Stimulated activated CD4-positive, alpha-beta T cell treated with anti-CD3 and anti-CD28 coated beads, Interleukin-4, amount 100 ng/mL, for 1 hour (primary cell): ENCODE measurements at regions not wholly inside any gene's neighbourhood (a gene's known extent, or its start where the extent isn't known, plus 50 kb on each side); places are given as distances from the start of the nearest gene placed in this dataset.
"Not testable (repeated sequence)": the region's sequence is repeated elsewhere in the genome, so short reads cannot be mapped to it uniquely, and the experiment has no call there.

Experiments
- DNase-seq: peaks from one replicate; pipeline ENCODE4 v3.0.0-alpha.2; 2020

DNA sequence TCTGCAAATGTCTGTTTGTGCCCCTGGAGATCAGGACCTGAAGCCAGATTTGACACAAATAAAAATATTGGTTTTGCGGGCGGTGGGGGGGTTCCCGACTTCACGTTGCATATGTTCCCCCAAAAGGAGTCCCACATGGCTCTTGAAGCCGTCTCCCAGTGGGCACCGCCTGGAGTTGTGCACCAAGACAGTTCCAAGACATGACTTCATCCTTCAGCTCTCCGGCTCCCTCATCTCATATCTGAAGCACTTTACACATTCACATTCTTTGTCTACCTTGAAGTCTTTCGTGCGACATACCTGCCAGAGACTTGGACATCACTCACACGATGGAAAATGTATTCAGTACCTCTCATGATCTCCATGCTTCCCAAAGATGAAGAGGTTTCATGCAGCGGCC is 362.8 kb upstream of the FOXK1 start:
- DNase-seq = no peak

DNA sequence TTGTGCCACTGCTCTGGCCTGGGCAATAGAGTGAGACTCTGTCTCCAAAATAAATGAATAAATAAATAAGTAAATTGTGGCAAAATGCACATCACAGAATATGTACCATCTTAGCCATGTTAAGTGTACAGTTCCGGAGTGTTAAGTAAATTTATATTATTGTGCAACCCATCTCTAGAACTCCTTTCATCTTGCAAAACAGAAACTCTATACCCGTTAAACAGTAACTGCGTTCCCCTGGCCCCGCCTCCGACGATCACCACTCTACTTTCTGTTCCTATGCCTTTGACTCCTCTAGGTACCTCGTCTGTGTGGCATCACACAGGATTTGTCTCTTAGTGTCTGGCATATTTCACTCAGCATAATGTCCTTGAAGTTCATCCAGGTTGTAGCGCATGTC is 356.4 kb upstream of the FOXK1 start:
- no peak for DNase-seq

DNA sequence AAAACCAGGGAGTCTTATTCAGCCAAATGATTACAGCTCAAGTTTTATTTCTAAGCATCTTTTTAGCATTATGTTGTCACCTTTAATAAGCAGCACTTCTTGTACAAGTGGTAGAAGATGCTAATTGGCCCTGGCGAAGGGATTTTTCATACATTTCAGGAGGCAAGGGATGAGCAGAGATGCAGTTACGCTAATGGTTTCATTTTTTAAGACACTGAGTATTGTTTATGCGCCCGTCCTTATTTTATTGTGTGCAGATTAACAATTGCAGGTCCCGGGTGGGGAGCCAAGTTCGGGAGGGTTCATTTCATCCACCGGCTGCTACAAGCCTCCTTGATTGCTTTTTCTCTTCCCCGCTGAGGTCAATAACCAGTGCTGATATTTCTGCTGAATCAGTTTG is 350.4 kb upstream of the FOXK1 start:
- no peak for DNase-seq

DNA sequence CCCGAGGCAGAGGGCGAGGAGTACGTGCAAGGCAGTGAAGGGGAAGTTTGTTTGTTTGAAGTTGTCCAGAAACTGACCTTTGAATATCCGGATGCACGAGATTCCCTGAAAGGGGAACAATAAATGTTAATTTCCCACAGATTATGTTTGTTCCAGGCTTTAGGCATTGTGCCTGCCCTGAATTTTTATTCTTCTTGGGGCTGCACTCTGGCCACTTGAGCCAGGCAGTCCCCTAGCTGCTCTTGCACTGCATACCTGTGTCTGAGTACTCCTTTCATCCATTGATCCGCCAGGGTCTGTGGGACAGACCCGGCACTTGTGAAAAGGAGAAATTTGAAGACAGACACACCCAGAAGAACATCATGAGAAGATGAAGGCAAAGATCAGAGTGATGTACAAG is 343.5 kb upstream of the FOXK1 start:
- no peak for DNase-seq

DNA sequence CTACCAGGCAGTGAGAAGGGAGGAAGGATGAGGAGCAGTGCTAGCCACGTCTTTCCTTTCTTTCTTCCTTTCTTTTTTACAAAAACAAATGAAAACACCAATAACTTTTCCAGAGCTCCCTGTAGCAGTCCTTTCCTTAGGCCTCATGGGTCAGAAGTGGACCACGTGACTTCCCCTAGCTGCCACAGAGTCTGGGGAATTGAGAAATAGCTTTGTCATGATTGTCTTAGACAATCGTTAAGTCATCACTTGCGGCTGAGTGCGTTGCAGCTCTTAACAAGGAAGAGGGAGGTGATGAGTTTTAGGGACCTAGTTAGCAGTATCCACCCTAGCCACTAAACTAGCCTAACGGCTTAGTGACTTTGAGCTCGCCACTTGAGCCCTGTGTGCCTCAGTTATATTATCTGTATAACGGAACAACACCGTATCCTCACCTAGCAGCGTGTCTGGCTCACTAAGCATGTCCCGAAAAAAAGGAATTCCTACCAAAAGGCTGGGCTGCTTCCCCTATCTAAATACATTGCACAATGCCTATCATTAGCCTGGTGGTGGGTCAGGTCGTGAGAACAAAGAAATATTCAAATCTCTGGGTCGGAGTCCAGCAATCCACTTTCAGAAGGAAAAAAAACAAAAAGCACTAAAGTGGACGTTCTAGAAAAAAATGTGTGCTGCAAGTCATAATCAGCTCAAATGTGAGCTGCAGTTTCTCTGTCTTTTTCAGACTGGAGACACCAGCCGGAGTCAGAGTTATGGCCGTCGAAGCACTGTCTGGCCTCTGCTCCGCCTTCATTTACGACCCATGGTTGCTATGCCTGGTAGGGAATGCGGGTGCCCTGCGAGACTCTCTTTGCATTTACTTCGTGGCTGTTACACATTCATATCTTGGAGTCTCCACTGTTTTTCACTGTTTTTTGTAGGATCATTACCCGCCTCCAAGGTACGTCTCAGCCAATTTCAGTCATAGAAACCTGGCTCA is 338.5 kb upstream of the FOXK1 start:
- DNase-seq = no peak

DNA sequence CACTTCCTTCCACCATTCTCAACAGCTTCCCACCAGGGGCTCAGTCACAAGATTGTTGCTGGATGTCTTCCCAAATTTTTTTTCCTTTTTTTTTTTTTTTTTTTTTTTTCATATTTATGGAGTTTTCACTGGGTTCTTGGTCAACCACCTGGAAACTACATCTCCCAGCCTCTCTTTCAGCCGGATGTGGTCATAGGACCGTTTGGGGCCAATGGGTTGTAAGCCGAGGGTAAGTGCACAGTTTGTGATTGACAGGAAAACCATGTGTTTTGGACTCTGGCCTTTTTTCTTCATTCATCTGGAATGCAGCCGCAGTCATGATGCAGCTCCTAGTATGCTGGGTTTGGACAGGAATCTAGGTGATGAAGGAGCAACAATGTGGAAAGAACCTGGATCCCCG is 337.1 kb upstream of the FOXK1 start:
- no peak for DNase-seq

DNA sequence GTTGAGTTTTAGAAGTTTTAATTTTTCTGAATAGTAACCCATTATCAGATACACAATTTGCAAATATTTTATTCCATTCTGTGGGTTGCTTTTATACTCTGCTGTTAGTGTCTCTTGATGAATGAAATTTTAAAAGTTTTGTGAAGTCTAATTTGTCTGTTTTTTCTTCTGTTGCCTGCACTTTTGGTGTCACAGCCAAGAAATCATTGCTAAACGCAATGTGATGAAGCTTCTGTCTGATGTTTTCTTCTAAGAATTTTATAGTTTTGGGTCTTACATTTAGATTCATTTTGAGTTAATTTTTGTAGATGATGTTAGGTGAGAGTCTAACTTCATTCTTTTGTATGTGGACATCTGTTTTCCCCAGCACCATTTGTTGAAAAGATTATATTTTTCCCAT is 330.0 kb upstream of the FOXK1 start:
- no peak for DNase-seq

DNA sequence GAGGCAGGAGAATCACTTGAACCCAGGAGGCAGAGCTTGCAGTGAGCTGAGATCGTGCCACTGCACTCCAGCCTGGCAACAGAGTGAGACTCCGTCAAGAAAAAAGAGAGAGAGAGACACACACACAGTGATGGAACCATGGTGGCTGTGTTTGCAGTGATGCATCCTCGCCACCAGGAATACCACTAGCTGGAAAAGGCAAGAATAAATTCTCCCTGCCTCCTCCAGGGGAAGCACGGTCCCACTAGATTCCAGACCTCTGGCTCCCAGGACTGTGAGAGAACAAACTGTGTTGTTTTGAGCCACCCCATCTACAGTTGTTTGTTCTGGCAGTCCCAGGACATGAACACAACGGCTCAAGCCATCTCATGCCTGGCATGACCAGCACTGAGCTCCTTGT is 320.3 kb upstream of the FOXK1 start:
- no peak for DNase-seq

DNA sequence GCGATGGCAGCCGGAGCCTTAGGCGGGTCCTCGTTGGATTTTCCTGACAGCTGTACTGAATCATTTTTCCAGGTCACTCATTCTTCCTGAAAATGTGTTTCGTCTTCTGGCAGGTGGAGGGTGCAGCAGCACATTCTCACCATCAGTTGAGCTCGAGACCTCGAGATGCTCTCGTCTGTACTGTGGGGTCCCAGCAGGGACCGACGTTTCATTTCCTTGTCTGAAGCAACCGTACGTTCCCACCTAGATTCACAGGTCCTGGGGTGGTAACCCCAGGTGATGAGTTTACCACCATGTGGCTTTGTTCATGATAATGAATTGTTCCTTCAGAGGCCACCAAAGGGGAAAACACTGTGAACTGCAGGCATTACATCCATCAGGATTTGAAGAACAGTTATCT is 298.5 kb upstream of the FOXK1 start:
- no peak for DNase-seq

DNA sequence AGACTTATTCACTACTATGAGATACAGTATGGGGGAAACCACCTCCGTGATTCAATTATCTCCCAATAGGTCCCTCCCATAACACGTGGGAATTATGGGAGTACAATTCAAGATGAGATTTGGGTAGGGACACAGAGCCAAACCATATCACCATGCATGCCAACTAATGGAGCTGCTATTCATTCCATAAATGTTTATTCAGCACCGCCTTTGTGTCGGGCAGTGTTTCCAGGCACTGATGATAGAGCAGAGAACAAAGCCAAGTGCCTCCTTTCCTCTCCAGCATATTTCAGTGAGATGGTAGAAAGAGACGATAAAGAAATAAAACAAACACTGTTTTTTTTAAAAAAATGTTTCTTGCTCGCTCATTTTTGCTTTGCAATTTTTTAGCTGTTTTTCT is 295.9 kb upstream of the FOXK1 start:
- no peak for DNase-seq

DNA sequence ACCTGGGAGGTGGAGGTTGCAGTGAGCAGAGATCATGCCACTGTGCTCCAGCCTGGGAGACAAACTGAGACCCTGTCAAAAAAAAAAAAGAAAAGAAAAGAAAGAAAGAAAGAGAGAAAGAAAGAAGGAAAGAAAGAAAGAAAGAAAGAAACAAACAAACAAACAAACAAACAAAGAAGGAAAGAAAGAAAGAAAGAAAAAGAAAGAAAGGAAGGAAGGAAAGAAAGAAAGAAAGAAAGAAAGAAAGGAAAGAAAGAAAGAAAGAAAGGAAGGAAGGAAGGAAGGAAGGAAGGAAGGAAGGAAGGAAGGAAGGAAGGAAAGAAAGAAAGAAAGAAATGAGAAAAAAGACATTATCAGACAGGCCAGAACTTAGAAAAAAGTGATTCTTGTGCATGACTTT is 291.0 kb upstream of the FOXK1 start:
- DNase-seq = not testable (repeated sequence)

DNA sequence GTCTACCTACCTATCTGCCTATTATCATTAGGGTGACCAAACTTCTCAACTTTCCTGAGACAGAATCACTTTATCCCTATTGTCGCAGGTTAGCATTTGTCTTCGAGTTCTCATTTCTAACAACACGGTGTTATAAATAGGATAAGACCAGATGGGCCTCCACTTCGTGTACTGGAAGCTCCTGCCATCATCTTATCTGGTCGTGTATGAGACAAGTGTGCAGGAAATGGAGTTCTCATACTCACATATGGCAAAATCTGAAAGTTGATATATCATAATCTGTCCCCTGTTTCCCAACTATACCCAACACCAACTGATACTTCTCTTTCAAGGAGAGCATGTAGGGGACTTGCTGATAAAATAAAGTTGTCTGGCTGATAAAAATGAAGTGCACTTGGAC is 287.4 kb upstream of the FOXK1 start:
- no peak for DNase-seq

DNA sequence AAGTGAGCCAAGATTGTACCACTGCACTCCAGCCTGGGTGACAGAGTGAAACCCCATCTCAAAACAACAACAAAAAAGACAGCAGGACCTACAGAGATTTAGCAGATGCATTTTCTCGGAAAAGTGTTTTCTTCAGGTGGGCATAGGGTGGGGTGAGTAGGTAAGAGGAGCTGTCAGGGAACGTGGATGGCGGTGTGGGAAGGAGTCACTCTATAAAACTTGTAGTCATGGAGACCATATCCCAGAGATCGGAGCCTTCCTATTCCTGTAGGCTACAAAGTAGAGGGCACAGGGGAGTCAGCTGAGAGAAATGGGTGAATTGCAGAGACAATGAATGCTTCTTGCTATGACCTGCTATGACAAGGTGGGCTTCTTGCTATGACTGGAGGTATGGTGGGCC is 283.0 kb upstream of the FOXK1 start:
- DNase-seq = no peak

DNA sequence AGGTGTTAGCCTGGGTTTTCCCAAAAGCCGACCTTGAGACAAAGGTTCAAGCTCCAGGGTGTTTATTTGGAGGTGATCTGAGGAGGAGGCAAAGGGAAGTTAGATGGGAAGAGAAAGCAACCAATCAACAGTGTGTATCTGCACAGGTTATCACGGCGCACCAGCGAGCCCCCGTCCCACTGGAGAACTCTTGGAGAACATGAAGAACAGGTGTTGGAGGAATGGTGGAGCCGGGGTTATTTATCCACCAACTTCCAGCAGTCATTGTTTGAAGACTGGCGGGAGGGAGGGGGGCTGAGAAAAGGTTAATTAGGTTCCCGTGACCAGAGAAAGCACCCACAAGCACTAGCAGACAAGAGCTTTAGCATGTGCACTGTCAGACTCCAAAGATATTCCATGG is 282.5 kb upstream of the FOXK1 start:
- no peak for DNase-seq

DNA sequence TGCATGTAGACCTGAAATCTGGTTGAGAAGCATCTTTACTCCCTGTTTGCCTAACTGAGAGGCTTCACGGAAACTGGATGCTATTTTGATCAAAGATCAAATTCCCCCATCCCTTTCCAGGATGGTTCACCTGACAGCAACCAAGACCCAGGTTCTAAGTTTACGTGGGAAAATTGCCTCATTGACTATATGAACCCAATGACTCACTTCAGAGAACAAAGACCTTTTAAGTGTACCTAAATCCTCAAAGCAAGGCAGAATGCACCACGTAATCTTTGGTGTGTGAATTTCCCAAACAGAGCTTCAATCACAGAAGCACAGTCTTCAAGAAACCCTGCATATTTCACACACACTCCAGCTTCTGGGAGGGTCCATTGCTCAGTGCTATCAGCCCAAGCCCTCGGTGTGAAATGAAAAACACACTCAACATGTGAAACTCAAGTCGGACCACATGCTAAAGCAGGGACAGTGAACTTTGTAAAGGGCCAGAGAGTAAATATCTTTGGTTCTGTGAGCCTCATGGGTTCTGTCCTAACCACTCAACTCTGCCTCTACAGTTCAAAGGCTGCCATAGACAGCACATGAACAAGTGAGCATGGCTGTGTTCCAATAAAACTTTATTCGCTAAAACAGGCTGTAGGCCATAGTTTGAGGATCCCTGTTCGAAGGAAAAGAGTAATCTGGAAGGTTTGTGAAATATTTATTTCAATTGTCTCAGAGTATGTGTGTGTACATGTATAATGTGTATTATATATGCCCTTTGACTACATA is 275.6 kb upstream of the FOXK1 start:
- DNase-seq = no peak

DNA sequence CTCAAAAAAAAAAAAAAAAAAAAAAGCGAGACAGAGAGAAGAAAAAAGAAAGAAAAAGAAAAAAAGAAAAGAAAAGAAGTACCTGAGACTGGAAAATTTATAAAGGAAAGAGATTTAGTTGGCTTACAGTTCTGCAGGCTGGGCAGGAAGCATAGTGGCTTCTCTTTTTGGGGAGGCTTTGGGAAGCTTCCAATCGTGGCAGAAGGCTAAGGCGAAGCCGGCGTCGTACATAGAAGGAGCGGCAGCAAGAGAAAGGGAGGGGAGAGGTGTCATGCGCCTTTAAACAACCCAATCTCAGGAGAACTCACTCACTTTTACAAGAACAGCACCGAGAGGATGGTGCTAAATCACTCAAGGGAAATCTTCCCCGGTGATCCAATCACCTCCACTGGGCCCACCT is 272.1 kb upstream of the FOXK1 start:
- DNase-seq = no peak

DNA sequence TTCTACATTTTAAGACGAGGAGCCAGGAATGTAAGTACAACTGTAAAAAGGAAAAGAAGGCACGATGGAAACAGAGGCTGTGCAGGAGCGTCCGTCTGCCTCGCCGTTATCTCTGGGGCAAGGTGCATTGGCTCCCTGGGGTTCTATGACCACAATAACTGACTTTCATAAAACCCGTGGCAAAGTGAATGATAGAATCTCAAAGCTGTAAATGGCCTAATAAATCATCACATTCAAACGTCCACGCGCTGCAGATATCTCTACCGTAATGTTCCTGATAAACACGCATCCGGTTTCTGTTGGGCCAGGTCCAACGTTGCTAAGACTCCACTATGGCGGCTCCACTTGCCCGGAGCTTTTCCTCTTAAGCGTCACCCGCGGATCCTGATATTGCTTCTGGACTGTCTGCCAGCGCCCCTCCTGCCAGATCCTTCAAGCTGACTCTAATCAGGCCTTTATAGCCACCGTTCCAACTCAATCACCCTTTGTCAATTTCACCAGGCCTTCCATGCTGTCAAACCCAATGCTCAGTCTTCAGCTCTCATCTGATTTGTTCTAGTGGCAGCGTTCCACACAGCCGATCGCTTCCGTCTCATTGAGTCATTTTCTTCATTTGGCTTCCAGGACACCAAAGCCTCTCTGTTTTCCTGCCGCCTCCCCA is 265.6 kb upstream of the FOXK1 start:
- DNase-seq = no peak

DNA sequence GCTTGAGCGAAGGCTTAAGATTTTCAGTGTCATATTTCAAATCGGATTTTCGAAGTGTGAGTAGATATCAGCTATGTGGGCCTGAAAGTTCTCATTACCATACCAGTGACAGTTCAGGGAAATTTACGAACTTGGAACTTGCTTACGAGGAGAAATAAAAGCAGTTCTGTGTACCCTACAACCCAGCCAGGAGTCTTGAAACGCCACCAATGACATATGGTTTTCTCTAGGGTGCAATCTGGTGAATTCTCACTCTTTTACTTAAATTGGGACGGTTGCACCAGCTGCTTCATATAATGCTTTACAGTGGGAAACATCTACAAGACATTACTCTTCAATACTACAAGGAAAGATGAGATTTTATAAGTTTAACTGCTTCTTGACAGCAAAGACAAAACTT is 253.6 kb upstream of the FOXK1 start:
- DNase-seq = no peak

DNA sequence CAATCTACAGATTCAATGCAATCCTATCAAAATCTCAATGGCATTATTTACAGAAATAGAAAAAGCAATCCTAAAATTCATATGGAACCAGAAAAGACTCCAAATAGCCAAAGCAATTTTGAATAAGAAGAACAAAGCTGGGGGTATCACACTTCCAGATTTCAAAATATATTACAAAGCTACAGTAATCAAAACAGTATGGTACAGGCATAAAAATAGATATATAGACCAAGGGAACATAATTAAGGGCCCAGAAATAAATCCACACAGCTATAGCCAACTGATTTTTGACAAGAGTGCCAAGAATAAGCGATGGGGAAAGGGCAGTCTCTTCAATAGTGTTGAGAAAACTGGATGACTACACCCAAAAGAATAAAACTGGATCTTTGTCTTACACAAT is 251.9 kb upstream of the FOXK1 start:
- DNase-seq = no peak

DNA sequence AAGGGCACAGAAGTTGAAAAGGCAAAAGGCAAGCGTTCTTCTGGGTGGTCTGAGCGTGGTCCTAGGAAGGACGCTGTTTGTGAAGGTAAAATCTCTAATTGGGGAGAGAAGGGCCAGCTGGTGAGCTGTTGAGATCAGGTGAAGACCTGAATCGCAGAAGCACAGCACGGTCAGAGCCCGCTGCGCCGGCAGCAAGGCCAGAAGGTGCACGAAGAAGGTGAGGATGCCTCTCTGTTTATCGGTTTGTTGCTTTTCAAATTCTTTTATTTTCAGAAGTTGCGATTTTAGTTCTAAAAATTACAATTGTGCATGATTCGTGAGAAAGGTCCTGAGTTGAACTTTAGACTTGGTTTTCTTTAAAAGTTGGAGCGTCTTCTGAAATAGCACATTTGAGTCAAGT is 247.8 kb upstream of the FOXK1 start:
- no peak for DNase-seq

DNA sequence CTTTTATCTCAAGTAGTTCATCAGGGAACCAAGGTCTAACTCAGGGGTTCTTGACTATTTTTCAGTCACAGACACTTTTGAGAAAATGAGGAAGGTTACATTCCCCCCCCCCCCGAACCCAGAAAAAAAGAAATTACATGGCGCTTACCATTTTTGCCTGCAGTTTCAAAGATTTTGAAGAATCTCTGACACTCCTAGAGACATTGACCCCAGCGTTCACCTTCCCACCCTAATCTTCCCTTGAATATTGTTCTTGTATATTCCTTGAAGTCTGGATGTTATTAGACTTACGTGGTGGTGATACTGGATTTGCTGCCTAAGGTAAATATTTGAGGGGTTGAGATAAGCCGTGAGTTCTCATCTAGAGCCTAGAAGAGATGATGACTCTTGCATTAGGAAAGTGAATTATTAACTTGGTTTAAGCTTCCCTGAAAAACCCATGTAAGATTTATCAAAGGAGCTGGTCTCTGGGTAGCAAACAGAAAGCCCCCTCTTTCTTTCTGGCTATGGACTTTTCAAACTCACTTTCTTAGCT is 245.7 kb upstream of the FOXK1 start:
- no peak for DNase-seq

DNA sequence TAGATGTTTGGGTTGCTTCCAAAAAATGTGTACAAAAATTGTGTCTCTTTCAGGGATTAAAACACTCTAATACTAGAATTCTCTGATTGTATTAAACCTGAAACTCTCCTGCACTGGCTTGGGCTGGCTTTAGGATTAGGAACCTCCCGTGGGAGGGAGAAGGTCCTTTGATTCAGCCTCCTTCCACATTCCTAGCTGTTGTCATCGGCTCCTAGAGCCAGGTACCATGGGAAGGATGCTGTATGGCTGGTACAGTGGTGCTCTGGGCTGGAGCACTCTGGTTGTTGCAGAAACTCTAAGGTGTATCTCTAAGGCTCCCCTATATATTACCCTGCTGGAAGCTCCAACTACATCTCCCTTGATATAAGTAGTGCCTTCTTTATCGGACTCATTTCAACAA is 245.2 kb upstream of the FOXK1 start:
- no peak for DNase-seq

DNA sequence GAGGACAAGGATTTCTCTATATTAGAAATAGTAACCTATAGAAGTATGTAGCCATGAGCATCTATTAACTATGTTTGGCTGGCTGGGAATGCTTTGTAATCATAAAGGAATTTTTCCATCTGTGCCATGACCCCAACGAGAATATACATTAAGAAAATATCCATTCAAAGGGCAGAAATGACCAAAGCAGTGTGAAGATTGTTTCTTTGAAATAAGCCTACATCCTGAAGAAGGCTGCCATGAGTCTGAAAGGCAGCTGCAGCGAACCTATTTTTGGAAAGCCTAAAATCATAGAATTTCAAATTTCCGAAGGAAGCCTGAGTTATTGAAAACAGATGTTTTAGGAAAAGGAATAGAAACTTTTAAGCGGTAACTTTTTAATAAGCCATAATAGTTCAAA is 244.2 kb upstream of the FOXK1 start:
- DNase-seq = no peak
